GM10266 (cell line): ENCODE measurements at regions not wholly inside any gene's neighbourhood (a gene's known extent, or its start where the extent isn't known, plus 50 kb on each side); places are given as distances from the start of the nearest gene placed in this dataset.

Source experiments
- DNase-seq: peaks from one replicate; pipeline ENCODE4 v3.0.0; 2012; ENCODE audit errors: extremely low spot score
- TF ChIP-seq, protein P1 (sequence below): IDR thresholded peaks from 2 replicates; pipeline ENCODE4 v1.5.1; 2012; ENCODE audit warnings: mild to moderate bottlenecking, low read depth; ENCODE audit not compliant: control insufficient read depth, insufficient read depth; ENCODE audit errors: missing control alignments

DNA sequence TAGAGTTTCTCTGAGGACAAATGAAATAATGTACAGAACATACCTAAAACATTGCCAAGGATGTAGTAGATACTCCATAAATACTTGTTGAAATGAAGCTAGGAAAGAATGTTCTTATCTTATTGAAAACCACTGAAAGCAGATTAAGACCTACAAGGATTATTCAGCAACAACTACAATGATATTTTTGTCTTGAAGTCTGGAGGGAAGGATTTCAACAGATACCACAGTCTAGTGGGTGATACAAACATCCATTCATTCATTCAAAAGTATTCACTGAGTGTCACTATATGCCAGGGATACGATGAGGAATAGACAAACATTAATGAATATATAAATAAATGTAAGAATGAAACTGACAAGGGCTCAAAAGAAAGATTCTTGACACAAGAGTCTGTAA lies 74.7 kb upstream of the THBS1 start:
- DNase-seq, result no peak
- TF ChIP-seq, protein P1, sequence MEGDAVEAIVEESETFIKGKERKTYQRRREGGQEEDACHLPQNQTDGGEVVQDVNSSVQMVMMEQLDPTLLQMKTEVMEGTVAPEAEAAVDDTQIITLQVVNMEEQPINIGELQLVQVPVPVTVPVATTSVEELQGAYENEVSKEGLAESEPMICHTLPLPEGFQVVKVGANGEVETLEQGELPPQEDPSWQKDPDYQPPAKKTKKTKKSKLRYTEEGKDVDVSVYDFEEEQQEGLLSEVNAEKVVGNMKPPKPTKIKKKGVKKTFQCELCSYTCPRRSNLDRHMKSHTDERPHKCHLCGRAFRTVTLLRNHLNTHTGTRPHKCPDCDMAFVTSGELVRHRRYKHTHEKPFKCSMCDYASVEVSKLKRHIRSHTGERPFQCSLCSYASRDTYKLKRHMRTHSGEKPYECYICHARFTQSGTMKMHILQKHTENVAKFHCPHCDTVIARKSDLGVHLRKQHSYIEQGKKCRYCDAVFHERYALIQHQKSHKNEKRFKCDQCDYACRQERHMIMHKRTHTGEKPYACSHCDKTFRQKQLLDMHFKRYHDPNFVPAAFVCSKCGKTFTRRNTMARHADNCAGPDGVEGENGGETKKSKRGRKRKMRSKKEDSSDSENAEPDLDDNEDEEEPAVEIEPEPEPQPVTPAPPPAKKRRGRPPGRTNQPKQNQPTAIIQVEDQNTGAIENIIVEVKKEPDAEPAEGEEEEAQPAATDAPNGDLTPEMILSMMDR, result no peak

DNA sequence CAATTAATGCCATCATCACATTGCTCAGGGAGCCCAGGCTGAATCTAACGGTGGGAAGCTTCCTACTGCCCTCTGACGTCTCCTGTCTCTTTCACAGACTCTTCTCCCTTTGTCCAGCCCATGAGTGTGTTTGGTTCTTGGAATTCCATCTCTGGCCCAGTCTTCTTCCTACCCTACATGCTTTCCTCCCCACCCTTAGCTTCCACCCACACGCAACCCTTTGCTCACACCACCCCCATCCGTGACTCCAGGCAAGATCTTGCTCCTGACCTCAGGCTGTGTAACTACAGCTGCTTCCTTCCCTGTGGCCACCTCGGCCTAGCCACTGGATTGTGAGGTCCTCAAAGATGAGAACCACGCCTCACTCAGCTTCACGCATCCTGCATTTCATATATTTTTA lies 72.3 kb upstream of the THBS1 start:
- DNase-seq, result no peak
- TF ChIP-seq, protein P1, result no peak

DNA sequence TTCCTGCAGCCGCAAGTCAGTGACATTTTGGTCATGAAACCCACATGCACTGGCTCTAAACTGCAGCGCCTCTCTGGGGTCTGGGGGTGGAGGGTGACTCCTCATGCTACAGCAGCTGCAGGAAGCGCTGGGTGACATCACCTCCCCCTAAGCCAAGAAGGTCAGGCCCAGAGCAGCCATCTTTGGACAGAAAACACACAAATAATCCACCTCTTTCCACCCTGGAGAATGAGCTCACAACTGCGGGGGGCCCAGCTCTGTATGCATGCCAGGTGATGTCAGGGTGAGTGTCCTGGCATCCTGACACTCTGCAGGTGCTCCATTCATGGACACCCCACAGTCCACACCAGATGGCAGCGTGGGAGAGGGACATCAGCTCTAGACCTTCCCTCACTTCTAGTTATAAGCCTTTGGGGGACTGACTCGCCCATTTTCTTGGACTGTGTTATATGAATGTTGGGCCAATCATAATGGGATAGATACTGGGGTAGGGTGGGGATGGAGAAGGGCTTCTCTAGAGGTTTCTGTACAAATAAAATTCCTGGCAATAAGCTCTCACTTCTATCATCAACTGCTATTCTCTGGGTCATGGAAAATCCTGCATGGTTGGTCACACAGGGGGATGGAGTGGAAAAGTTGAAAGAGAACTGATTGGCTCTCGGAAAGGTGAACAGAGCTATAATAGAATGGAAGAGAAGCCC lies 70.7 kb upstream of the THBS1 start:
- TF ChIP-seq, protein P1, result no peak
- no peak for DNase-seq

DNA sequence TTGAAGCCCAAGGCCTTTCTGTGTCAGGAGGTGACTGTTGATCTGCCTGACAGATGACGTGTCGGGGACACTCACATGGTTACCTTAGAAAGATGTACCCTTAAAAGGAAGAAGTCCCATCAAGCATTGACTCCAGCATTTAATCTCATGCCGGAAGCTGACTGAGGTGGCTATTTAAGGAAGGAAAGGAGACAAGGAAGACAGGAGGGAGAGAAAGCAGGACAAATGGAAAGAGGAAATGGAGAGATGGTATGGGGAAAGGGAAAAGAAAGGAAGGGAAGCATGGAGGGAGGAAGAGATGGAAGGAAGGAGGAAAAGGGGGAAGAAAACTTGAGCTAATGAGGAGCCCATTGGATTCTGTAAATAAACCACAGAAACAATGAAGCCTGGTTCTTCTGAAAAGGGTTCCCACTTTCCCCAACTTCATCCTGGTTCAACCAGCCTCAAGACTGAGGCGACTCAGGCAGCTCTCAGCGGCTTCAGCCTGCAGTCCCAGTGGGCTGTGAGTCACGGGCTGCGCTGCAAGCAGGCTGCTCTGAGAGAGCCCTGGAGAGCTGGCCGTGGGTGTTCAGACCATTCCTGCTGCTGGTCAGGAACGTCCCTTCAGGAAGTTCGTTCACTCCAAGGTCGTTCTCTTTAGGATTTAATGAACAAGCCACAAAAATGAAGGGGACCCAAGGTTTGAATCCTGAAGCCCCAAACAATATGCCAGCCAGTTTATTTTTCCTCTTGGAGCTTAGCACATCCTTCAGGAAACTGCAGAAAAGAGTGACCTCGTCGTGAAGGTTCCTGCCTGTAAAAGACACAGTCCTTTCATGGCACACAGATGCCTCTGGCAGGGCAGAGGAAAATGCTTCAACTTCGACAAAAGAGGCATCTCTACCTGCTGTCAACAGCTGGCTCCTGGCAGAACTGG lies 69.6 kb upstream of the THBS1 start:
- TF ChIP-seq, protein P1, result no peak
- no peak for DNase-seq

- no peak for DNase-seq
- TF ChIP-seq, protein P1, result no peak
These were observed 69.0 kb upstream of the THBS1 start for GRCh38 chr15:39511916-39512260.

DNA sequence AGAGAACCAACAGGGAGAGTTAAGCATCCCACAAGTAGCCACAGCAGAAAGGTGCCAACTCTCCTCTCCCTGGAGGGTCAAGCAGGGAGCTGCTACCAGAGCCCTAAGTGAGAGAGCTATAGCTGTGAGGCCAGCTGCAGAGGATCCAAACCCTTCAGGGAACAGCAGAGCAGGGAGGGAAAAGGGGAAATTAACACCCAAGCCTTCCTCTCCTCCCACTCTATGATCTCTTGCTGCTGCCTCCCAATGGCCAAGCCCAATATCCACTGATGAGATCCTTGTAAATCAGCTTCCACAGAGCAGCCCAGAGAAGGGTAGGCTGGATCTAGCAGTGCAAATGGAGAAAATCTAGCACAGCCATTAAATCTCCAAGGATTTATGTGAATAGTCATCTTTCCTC lies 68.2 kb upstream of the THBS1 start:
- TF ChIP-seq, protein P1, result no peak
- no peak for DNase-seq

DNA sequence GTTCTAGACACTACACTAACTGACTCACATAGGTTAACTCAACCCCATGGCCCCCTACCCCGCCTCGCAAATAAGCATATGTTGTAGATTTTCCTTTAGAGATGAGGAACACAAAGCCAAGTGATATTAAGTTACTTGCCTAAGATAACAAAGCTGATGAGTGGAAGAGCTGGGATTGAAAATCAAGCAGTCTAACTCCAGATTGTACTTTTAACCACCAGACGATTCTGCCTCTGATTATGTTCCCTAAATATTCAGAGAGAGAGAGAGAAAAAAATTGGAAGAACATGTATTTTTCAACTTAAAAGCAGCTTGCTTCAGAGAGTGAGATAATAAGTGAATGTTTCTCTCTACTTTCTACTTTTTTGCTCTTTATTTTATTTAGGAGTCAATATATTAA lies 66.9 kb upstream of the THBS1 start:
- TF ChIP-seq, protein P1, result no peak
- DNase-seq, result no peak
